ENCODE measurements at regions not wholly inside any gene's neighbourhood (a gene's known extent, or its start where the extent isn't known, plus 50 kb on each side); places are given as distances from the start of the nearest gene placed in this dataset.

DNA sequence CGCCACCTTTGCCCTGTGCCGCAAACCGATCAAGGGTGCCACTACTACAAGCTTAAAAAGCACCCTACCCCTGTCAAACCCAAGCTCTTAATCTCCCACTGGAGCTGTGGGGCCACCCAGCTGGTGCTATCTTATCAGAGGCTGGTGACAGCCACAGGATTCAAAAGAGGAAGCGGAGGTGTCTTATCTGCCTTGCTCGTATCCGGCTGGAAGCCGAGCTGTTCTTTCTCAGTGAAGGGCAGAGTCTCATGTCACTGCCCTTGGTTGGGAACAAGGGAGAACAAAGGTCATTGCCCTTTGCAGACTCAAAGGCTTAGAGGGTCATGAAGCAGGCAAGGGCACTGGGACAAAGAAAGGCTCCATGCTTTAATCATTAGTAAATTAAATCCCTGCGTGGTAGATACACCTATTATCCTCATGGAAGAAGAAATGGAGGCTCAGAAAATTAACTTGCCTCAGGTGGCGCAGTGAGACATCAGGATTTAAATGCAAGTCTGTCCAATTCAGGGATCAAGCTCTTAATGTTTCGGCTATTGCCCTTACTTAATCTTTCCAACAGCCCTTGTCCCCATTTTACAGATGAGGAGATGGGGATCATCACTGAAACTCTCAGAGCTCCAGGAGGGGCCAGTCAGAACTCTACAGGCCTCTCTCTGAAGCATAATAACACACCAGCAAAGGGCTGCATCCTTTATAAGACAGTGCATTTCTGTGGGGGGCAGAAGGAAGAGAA, 360.0 kb upstream of the PROK2 start:
- no peak for DNase-seq (ENCODE audit: extremely low spot score in 2 of 2)
- no peak overlapping the region for H3K27ac ChIP-seq
- H3K9me3 ChIP-seq = no peaks in the 10 kb centered on the region
- TF ChIP-seq, protein P1, sequence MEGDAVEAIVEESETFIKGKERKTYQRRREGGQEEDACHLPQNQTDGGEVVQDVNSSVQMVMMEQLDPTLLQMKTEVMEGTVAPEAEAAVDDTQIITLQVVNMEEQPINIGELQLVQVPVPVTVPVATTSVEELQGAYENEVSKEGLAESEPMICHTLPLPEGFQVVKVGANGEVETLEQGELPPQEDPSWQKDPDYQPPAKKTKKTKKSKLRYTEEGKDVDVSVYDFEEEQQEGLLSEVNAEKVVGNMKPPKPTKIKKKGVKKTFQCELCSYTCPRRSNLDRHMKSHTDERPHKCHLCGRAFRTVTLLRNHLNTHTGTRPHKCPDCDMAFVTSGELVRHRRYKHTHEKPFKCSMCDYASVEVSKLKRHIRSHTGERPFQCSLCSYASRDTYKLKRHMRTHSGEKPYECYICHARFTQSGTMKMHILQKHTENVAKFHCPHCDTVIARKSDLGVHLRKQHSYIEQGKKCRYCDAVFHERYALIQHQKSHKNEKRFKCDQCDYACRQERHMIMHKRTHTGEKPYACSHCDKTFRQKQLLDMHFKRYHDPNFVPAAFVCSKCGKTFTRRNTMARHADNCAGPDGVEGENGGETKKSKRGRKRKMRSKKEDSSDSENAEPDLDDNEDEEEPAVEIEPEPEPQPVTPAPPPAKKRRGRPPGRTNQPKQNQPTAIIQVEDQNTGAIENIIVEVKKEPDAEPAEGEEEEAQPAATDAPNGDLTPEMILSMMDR (IDR thresholded peaks at IDR 0.05) = no peak
- TF ChIP-seq POLR2A (IDR thresholded peaks at IDR 0.05) (no peak), POLR2AphosphoS5 (IDR thresholded peaks at IDR 0.05; ENCODE audit: insufficient read depth in 1 of 2, low read depth in 1 of 2) (no peak)
- H3K4me1 ChIP-seq = no peaks in the 10 kb centered on the region
- intact Hi-C loops (cut with DNase I) = no loop called here
- H3K36me3 ChIP-seq = no peaks in the 10 kb centered on the region
- no peaks in the 10 kb centered on the region for H3K27me3 ChIP-seq
- H3K4me3 ChIP-seq = no peak overlapping the region

DNA sequence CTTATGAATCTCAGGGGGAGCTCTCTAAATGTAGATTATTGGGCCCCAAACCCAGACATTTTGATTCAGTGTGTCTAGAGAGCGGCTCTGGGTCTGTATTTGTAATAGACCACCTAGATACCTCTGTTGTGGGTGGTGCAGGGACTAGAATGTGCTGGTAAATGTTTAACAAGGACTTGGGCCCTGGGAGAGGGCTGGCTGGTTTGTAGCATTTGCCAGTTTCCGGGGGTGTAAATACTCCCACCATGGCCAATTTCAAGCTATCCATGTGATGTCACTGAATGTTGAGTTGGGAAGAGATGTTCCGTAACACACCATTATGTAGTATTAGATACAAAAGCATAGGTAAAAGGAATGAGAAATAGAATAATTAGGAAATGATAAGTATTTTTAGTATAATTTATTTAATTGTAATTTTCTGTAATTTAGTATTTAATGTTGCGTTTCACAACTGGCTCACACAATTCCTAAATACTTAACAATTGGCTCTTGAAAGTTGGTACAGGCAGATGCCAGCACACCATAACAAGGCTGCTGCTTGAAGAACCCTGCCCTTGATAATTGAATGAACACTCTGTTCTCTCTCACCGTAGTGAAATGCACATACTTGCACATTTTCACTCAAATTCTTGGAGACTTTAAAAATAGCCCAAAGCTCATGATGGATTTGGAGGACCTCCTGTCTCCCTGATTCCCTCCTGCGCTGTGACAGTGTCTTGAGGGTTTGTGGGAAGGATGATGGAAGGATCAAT, 359.2 kb upstream of the PROK2 start:
- TF ChIP-seq POLR2AphosphoS5 (IDR thresholded peaks at IDR 0.05; ENCODE audit: insufficient read depth in 1 of 2, low read depth in 1 of 2) = no peak
- no peak for TF ChIP-seq POLR2A (IDR thresholded peaks at IDR 0.05)
- TF ChIP-seq, protein P1 (IDR thresholded peaks at IDR 0.05) = no peak
- Histone ChIP-seq H3K36me3 (no peaks in the 10 kb centered on the region), H3K27me3 (no peaks in the 10 kb centered on the region), H3K9me3 (no peaks in the 10 kb centered on the region), H3K4me1 (no peaks in the 10 kb centered on the region), H3K4me3 (no peak overlapping the region), H3K27ac (no peak overlapping the region)
- intact Hi-C loops (cut with DNase I) = no loop called here
- DNase-seq (ENCODE audit: extremely low spot score in 2 of 2) = no peak

DNA sequence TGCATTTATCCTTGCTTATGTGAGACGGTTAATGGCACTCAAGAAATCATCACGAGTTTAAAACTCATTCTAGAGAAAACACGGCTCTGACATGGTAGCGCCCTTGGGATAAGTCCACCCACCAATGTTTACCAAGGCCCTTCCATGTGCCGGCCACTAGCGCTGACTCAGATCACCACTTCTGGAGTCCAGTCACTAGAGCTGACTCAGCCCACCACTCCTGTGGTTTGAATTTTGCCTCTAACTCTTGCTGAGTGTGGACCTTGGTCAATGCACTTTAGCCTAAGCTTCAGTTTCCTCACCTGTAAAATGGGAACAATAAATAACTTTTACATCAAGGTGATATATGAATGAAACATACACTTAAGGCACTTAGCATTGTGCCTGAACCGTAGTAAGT, 358.4 kb upstream of the PROK2 start:
- TF ChIP-seq POLR2A (IDR thresholded peaks at IDR 0.05) (no peak), POLR2AphosphoS5 (IDR thresholded peaks at IDR 0.05; ENCODE audit: insufficient read depth in 1 of 2, low read depth in 1 of 2) (no peak)
- TF ChIP-seq, protein P1 (IDR thresholded peaks at IDR 0.05) = no peak
- Histone ChIP-seq H3K4me3 (no peak overlapping the region), H3K9me3 (no peaks in the 10 kb centered on the region), H3K27ac (no peak overlapping the region), H3K4me1 (no peaks in the 10 kb centered on the region), H3K27me3 (no peaks in the 10 kb centered on the region), H3K36me3 (no peaks in the 10 kb centered on the region)
- intact Hi-C loops (cut with DNase I) = no loop called here
- DNase-seq (ENCODE audit: extremely low spot score in 2 of 2) = no peak

DNA sequence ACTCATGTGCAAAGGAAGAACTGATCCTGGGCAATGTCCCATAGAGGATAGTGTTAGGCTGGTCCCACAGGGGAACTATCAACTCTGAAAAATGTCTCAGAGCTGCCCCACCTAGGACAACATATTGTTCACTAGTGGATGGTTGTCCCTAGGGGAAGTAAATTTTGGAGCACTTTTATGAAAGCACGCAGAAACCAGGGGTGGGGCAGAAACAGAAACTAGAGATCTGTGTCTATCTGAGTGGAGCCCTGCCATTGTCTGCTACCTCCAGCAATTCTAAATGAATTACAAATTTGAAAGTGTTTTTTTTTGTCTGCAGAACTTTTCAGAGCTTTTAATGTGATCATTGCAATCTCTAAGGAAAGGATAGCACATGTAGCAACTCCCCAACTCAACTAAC, 357.1 kb upstream of the PROK2 start:
- Histone ChIP-seq H3K36me3 (no peaks in the 10 kb centered on the region), H3K4me1 (no peaks in the 10 kb centered on the region), H3K9me3 (no peaks in the 10 kb centered on the region), H3K27ac (no peak overlapping the region), H3K27me3 (no peaks in the 10 kb centered on the region), H3K4me3 (no peak overlapping the region)
- TF ChIP-seq, protein P1 (IDR thresholded peaks at IDR 0.05) = no peak
- TF ChIP-seq POLR2A (IDR thresholded peaks at IDR 0.05) (no peak), POLR2AphosphoS5 (IDR thresholded peaks at IDR 0.05; ENCODE audit: insufficient read depth in 1 of 2, low read depth in 1 of 2) (no peak)
- intact Hi-C loops (cut with DNase I) = no loop called here
- no peak for DNase-seq (ENCODE audit: extremely low spot score in 2 of 2)

DNA sequence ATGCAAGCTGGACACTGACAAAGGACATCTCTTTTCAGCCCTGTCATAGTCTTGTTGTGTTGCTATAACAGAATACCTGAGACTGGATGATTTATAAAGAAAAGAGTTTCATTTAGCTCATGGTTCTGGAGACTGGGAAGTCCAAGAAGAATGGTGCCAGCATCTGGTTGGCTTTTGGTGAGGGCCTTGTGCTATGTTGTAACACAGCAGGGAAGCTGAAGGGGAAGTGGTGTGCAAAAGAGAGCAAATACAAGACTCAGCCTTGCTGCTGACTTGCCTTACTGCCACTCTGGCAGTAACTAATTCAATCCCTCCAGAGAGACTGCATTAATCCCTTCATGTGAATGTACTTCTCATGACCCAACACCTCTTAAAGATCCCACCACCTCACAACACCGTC, 356.3 kb upstream of the PROK2 start:
- H3K9me3 ChIP-seq = no peaks in the 10 kb centered on the region
- TF ChIP-seq POLR2AphosphoS5 (IDR thresholded peaks at IDR 0.05; ENCODE audit: insufficient read depth in 1 of 2, low read depth in 1 of 2) (no peak), POLR2A (IDR thresholded peaks at IDR 0.05) (no peak)
- TF ChIP-seq, protein P1 (IDR thresholded peaks at IDR 0.05) = no peak
- H3K36me3 ChIP-seq = no peaks in the 10 kb centered on the region
- DNase-seq (ENCODE audit: extremely low spot score in 2 of 2) = no peak
- no peak overlapping the region for H3K4me3 ChIP-seq
- H3K4me1 ChIP-seq = no peaks in the 10 kb centered on the region
- H3K27me3 ChIP-seq = no peaks in the 10 kb centered on the region
- no peak overlapping the region for H3K27ac ChIP-seq
- intact Hi-C loops (cut with DNase I) = no loop called here

All from vagina (tissue), 2 donors.